ENCODE measurements at regions not wholly inside any gene's neighbourhood (a gene's known extent, or its start where the extent isn't known, plus 50 kb on each side); places are given as distances from the start of the nearest gene placed in this dataset.

GRCh38 chr3:152547153-152547552 is 278.4 kb downstream of the MBNL1 start:
- TF ChIP-seq SUZ12 (IDR thresholded peaks at IDR 0.05; ENCODE audit: extremely low read depth, insufficient read depth, insufficient read length) (no peak), YY1 (IDR thresholded peaks at IDR 0.05; ENCODE audit: insufficient read depth, insufficient read length) (no peak)
